DMS 273 treated with DMSO at 0.1 percent for 48 hours (cell line): ENCODE measurements at regions not wholly inside any gene's neighbourhood (a gene's known extent, or its start where the extent isn't known, plus 50 kb on each side); places are given as distances from the start of the nearest gene placed in this dataset.
A peak's percentile ranks its signal among the peaks of the same experiment; 100 is the strongest.
"Not testable (repeated sequence)": the region's sequence is repeated elsewhere in the genome, so short reads cannot be mapped to it uniquely, and the experiment has no call there.

ENCODE experiments used
- DNase-seq: peaks from one replicate; lab custom pipeline; 2025; lab: John Stamatoyannopoulos, UW

DNA sequence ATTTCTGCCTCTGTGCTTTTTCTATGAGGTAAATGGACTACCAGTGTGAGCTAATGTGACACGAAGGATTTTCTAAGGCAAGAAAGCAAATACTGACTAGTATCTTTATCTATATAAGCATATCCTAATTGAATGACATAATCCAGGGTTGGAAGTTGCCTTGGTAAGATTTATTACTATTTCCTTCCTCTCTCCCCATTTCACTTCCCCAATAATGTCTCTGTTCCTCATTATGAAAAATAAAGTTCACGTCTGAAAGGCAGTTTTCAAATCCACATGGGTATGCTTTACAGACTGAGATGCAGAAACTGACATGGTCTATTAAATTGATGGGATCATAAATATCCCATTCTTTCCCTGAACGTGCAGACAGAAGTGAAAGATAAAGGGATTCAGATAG lies 86.0 kb downstream of the DTWD1 start:
- no peak for DNase-seq

DNA sequence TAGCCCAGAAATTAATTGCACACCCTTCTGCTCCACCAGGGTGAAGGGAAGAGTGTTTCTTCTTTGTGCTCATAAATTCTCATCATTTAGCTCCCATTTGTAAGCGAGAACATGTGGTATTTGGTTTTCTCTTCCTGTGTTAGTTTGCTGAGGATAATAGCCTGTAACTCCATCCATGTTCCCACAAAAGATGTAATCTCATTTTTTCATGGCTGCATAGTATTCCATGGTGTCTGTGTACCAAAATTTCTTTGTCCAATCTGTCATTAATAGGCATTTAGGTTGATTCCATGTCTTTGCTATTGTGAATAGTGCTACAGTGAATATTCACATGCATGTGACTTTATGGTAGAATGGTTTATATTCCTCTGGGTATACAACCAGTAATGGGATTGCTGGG lies 86.8 kb downstream of the DTWD1 start:
- DNase-seq = no peak

DNA sequence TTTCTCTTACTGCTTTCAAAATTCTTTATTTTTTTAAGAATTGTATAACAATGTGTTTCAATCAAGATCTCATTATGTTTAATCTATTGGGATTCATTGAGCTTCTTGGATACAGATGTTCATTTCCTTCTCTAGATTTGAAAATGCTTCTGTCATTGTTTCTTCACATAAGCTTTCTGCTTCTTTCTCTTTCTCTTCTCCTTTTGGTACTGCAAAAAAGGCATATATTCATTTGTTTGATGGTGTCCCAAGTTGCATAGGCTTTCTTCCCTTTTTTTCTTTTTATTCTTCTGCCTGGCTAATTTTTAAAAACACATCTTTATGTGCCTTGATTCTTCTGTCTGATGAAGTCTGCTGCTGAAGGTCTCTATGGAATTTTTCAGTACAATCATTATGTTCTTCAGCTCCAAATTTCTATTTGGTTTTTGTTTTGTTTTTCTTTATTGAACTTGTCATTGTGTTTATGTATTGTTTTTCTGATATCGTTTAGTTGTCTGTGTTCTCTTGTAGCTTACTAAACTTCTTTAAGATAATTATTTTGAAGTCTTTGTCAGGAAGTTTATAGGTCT lies 88.9 kb downstream of the DTWD1 start:
- no peak for DNase-seq

DNA sequence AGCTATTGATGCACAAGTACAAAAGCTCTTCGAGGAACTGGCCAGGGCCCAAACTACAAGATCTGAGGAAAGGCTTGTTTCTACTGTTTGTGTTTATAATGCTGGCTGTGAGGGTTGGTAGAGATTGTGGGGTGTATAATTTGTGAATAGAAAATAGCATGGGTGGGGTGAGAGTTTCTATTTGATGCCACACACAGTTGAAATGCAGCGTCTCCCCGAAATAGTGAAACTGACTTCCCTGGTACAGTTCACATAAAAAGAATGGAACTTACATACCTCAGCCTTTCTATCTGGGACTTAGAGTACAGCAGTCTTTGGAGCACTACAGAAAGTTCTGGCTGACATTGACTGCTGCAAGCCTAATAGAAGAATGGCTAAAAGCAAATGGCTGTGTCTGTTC lies 91.3 kb downstream of the DTWD1 start:
- DNase-seq = no peak

DNA sequence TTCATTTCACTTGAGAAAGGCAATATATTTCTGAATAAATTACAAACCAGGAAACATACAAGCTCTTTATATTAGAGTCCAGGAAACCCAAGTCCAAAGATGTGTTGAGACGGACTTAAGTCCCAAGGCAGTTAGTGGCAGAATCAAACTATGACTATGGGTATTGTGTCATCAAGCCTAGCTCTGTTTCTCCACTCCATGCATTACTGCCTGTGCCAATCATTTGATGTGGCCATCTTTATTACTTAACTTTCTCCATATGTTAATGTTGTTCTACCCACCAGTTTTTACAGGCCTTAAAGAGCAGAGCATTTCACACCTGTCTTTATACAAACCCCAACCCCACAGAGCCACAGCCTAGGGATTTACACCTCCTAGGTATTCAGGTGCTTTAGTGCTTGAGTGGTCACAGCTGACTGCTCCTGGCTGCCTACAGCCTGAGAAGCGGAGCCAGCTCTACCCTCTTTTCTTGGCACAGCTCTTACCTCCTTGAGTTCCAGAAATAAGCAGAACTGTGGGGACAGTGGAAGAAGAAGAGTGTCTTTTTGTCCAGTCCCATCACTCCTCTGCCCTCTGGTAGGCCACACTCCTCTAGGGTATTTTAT lies 92.1 kb downstream of the DTWD1 start:
- DNase-seq = no peak

DNA sequence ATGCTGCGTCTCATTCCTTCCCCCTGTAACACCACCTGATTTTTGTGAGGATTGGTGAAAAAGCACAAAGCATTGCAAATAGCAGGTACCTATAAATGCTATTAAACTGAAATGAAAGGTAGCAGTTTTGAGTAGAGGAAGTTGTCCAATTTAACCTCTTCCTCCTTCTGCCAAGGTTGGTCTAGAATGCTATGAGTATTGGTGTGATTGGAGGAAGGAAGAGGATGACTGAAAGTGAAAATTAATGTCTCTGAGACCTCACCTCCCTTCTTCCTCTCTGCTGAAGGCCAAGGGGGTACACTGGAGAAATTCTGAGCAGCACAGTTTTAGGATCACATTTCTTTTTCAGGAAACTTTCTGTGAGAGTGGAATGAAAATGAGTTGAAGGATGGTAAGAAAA lies 94.4 kb downstream of the DTWD1 start:
- no peak for DNase-seq

DNA sequence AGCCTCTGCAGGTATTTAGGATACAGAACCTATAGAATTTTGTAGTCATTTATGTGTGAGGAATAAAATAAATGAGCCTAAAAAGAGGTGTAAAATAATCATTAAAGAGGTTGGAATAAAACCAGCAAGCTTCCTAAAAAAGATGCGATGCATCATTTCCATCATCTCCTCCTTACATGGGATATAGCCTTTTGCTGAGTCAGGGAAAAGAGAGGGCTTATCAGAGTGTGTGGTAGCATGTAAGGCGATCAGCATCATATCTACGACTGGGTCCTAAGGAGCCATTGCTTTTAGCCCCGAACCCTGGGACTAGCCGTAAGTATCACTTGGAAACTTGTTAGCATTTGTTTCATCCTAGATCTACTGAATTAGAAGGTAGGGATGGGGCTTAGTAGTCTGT lies 94.9 kb downstream of the DTWD1 start:
- DNase-seq = no peak

DNA sequence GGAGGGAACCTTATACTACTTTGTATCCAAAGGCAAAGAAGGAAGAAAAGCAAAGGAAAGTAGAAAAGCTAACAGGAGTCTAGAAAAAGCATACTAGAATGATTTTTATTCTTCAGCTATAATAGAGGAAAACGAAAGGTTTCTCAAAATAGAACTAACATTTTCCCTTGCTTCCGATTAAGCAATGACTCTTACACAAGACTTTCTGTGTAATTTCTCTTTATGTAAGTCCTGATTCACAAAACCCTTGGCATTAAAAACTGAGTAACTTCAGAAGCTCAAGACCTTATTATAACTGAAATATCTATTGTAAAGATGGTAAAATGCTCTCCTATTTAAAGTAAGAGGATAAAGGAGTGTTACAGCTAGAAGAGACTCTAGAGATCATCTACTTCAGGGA lies 97.4 kb downstream of the DTWD1 start:
- no peak for DNase-seq

DNA sequence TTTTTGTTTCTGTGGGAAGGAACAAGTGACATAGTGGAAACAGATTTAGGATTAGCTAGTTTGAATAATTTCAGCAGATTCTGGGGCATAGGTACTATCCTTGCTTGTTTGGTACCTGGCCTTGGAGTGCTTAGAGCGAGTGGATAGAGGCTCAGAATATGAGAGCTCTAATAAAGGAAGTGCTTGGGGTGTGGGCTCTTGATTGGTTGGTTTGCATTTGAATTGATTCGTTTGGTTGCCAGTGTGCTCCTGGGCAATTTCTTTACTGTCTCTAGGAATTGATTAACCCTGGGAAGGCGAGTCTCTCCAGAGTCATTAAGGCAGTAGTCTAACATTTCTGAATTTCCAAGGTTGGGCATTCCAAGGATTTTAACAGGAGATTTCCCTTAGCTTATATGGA lies 98.0 kb downstream of the DTWD1 start:
- DNase-seq = no peak

DNA sequence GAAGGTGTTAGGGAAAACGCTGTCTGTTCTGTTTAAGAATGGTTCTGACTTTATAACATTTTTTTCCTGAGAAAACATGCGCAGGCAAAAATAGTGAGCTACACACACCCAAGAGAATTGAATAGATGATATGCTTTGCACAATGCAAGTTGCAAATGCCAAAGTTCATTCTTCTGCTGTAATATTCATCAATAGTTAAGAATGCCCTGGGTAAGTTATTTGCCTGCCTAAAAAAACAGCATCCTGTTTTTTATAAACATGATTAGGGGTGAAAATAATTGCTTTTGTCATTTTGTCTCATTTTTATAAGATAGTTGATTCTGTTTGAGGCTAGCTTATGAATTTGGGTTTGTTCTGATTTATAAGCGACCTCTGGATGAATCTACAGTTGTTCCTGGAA lies 99.4 kb downstream of the DTWD1 start:
- no peak for DNase-seq

DNA sequence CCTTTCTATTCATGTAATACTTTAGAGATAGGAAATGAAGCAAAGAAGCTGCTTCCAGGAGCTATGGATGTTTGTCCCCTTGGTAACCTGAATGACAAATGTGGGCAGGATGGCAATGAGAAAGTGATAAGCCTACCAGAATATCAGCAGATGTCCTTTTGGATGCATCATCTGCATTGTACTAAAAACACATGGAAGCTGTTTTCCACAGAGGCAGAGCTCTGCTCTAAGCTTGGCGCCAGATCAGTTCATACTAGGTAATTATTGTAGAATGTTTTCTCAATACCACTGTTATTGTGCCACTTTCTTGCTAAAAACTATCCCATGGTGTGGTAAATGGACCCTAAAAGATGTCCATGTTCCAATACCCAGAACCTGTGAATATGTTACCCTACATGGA lies 100.2 kb downstream of the DTWD1 start:
- no peak for DNase-seq

DNA sequence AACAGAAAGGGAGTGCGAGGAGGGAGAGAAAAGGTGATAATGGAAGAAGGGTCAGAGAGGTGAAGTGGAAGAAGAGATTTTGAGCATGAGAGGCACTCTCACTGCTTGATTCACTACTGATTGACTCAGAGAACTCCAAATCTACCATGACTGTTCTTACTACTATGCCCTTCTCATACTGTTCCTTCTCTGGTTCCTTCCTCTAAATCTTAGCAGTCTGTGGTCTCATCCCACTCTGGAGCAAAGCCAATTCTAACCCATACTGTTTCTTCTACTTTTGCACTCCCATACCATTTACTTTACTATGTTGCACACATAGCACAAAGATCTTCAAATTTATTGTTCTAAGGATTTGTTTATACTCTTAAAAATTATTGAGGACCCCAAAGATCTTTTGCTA lies 100.8 kb downstream of the DTWD1 start:
- no peak for DNase-seq

DNA sequence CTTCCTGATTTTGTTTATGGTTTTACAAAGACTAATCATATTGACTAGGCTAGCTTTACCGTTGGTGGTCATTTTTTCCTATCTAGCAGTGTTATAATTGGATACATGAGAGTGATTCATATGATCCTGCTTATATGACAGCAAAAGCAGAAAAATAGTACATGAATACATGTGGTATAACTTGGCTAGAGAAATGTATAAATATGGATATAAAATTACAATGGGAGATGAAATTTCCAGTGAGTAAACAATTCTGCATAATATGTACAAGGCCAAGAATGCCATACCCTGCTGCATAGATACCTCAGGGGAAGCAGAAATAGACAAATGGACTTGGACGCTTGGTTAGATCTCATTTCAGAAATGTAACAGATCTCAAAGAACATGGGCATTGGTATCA lies 103.1 kb downstream of the DTWD1 start:
- no peak for DNase-seq

DNA sequence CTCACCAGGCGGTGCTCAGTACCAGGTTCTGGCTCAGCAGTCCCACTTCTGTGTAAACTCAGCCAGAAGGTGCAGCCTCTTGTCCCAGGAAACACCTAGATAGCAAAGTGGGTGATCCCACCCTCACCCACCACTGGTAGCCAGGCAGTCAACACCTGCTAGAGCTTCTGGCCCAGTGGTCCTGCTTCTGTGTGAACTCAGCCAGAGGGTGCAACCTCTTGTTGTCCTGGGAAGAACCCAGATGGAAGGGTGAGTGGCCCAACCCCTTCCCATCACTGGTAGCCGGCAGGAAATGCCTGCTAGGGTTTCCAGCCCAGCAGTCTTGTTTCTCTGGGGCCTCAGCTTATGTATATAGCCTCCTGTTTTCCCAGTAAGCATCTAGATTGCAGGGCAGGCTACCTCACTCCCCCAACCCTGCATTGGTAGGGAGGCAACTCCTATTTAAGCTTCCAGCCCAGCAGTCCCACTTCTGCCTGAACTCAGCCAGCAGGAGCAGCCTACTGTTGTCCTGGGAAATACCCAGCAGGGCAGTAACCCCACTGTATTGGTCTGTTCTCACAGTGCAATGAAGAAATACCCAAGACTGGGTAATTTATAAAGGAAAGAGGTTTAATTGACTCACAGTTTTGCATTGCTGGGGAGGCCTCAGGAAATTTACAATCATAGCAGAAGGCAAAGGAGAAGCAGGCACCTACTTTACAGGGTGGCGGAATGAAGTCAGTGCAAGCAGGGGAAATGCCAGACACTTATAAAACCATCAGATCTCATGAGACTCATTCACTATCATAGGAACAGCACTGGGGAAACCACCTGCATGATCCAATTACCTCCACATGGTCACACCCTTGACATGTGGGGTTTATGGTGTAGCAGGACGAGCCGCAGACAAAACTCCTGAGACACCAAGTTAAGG lies 110.6 kb downstream of the DTWD1 start:
- no peak for DNase-seq

DNA sequence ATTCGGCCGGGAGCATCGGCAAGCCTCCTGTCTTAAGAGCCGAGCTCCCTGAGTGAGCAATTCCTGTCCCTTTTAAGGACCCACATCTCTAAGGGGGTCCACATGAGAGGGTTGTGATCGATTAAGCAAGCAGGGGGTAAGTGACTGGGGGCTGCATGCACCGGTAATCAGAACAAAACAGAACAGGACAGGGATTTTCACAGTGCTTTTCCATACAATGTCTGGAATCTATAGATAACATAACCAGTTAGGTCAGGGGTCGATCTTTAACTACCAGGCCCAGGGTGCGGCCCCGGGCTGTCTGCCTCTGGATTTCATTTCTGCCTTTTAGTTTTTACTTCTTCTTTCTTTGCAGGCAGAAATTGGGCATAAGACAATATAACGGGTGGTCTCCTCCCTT lies 111.3 kb downstream of the DTWD1 start:
- not testable (repeated sequence) for DNase-seq

DNA sequence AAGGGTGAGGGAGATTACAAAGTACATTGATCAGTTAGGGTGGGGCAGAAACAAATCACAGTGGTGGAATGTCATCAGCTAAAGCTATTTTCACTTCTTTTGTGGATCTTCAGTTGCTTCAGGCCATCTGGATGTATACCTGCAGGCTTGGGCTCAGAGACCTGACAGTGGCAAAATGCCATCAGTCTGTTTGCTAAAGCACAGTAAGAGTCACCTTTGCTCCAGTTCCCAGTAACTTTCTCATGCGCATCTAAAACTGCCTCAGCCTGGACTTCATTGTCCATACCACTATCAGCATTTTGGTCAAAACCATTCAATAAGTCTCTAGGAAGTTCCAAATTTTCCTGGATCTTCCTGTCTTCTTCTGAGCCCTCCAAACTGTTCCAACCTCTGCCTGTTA lies 113.2 kb downstream of the DTWD1 start:
- not testable (repeated sequence) for DNase-seq

DNA sequence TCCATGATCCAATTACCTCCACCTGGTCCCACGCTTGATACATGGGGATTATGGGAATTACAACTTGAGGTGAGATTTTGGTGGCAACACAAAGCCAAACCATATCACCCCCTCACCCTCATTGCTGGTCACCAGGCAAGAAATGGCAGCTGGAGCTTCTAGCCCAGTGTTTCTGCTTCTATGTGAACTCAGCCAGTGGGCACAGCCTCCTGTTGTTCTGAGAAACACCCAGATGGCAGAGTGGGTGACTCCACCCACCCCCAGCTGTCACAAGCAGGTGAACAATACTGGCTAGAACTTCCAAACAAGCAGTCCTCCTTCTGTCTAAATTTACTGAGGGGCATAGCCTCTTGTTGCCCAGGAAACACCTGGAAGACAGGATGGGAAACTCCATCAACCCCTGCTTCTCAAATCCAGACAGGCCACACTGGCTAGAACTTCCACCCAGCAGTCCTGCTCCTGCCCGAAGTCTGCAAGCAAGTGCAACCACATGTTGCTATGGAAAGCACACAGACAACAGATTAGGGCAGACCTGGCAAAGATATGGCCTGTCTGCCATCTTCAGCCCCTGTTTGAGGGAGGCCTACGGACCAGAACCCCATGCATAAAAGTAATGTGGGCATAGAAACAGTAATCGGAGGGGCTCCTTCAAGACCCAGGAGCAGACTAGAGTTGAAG lies 114.1 kb downstream of the DTWD1 start:
- peak; percentile 72 for DNase-seq

DNA sequence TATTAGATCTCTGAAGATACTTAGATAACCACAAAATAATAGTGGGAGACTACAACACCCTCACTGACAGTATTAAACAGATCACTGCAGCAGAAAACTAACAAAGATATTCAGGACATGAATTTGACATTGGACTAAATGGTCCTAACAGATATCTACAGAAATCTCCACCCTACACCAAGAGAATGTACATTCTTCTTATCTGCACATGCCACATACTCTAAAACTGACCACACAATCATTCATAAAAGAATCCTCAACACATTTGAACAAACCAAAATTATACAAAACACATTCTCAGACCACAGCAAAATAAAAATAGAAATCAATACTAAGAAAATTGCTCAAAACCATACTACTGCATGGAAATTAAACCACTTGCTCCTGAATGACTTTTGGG lies 116.3 kb downstream of the DTWD1 start:
- no peak for DNase-seq

DNA sequence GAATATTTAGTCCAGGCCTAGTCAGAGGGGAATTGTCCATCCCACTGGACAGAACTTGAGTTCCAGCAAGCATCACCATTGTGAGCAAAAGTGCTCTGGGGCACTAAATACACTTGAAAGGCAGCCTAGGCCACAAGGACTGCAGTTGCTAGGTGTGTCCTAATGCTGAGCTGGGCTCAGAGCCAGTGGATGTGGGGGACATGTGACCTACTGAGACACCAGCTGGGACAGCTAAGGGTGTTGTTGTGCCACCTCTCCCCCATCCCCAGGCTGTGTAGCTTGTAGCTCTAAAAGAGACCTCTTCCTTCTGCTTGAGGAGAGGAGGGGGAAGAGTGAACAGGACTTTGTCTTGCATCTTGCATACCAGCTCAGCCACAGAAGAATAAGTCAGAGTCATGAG lies 120.9 kb downstream of the DTWD1 start:
- DNase-seq = no peak

DNA sequence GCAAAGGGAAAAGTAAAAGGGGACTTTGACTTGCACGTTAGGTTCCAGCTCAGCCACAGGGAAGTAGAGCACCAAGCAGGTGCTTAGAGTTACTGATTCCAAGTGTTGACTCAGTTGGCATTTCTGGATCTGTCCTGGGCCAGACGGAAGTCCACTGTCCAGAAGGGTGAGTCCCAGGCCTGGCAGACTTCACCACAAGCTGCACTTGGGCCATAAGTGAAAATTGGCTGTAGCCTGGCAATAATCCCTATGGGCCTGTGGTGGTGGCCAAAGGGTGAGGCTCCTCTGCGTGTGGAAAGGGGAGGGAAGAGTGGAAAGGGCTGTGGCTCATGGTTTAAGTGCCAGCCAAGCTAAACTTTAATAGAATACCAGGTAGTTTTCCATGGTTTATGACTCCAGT lies 121.5 kb downstream of the DTWD1 start:
- DNase-seq = no peak

DNA sequence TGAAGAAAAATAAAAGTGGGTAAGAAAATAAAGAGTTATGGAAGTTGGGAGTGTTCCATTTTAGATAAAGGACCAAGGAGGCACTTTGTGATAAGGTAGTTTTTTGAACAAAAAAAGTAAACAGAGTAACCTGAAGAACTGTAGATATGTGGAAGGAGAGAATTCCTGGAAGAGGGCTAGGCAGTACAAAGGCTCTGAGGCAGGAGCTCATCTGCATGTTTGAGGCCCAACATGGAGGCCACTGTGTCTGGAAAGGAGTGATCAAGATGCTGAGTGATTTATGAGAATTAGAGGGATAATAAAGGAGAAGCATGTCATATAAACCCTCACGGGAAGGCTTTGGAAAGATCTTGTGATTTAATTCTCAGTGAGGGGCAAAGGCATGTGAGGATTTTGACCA lies 126.5 kb downstream of the DTWD1 start:
- DNase-seq = no peak

DNA sequence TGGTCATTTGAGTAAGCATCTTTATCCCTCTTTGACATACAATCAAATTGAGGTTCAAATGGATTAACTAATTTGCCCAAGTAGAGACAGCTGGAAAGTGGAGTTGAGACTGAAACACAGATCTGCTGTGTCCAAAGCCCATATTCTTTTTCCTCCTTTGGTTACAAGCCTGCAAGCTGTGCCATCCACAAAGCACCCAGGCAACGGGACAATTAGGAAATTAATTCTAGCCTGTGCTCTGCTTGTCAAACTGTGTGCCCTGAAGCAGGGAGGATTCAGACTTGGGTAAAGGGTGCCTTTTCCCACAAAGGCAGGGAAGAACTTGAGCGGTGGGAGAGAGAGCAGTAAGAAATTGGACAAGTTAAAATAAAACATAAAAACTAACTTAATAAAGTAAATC lies 127.9 kb downstream of the DTWD1 start:
- DNase-seq = no peak

DNA sequence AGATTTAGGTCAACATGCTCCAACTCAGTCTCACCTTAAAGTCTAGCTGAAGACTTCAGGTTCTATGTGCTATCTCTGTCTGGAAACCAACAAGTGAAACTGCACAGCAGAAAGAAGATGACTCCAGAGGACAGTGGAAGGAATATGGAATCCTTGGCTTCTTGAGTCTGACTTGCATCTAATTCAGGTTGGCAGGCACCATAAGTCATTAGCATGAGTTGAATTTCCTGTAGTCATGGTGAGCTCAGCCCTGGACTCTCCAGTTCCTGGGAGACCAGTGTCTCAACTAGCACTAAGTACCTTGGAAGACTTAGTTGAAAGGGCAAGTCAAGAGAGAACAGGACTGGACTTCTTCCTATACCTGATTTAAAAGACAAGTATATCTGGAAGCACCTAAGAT lies 129.7 kb downstream of the DTWD1 start:
- no peak for DNase-seq
